Lung (tissue), 11 donors: ENCODE measurements at regions not wholly inside any gene's neighbourhood (a gene's known extent, or its start where the extent isn't known, plus 50 kb on each side); places are given as distances from the start of the nearest gene placed in this dataset.

Experiments
- ATAC-seq: fragments of 200-7000 bp; cut with Tn5 transposase; one replicate; pipeline ENCODE4 v1.9.1; 2020; ENCODE audit warnings: moderate number of reproducible peaks; ENCODE audit not compliant: insufficient read depth, low FRiP score
- DNase-seq, 3 donors: peaks; one replicate each; pipeline ENCODE4 v3.0.0-alpha.2; 2013 to 2017
- H3K27ac ChIP-seq, 2 donors: one replicate each; pipeline ENCODE4 v1.5.1; 2013; ENCODE audit warnings: mild to moderate bottlenecking in 2 of 2, moderate library complexity in 2 of 2, control low read depth in 1 of 2, inconsistent platforms in 1 of 2, low read depth in 1 of 2, low read length in 1 of 2
- H3K27me3 ChIP-seq, 3 donors: one replicate each; pipeline ENCODE4 v1.5.1; 2013; ENCODE audit warnings: low read length in 2 of 3; ENCODE audit not compliant: control insufficient read depth in 3 of 3, insufficient read depth in 3 of 3
- H3K36me3 ChIP-seq, 4 donors: one replicate each; pipeline ENCODE4 v1.5.1; 2013; ENCODE audit warnings: low read length in 4 of 4, mild to moderate bottlenecking in 1 of 4, moderate library complexity in 1 of 4; ENCODE audit not compliant: control insufficient read depth in 4 of 4, insufficient read depth in 4 of 4
- H3K4me1 ChIP-seq, 5 donors: one replicate each; pipeline ENCODE4 v1.5.1; 2013; ENCODE audit warnings: low read length in 5 of 5, mild to moderate bottlenecking in 2 of 5, moderate library complexity in 1 of 5; ENCODE audit not compliant: control insufficient read depth in 5 of 5, insufficient read depth in 5 of 5
- H3K4me3 ChIP-seq: one replicate; pipeline ENCODE4 v1.5.1; 2013; ENCODE audit warnings: mild to moderate bottlenecking, control low read depth, moderate library complexity
- H3K9ac ChIP-seq, 2 donors: one replicate each; pipeline ENCODE4 v1.5.1; 2013; ENCODE audit warnings: low read length in 2 of 2, control low read depth in 1 of 2; ENCODE audit not compliant: insufficient read depth in 1 of 2
- H3K9me3 ChIP-seq, 4 donors: one replicate each; pipeline ENCODE4 v1.5.1; 2013; ENCODE audit warnings: low read length in 3 of 4, mild to moderate bottlenecking in 1 of 4, moderate library complexity in 1 of 4; ENCODE audit not compliant: control insufficient read depth in 4 of 4, insufficient read depth in 3 of 4
- WGBS, 2 donors: extraction: QIAGEN DNeasy Blood & Tissue Kit; methylation state at CpG; one replicate each; pipeline ENCODE4 v1.1.7; 2013; 5-methylcytosine and 5-hydroxymethylcytosine counted together
- TF ChIP-seq, protein P1 (sequence below): IDR thresholded peaks from 2 replicates; pipeline ENCODE4 v1.5.1; 2012; ENCODE audit warnings: mild to moderate bottlenecking; ENCODE audit errors: control extremely low read depth, extremely low read depth
- donor health status: control.
- donor health status: control.
- donor health status: Bipolar disorder and iron deficiency.
- donor health status: healthy.
- donor health status: DM: yes; HTN: yes; CAD: no.

DNA sequence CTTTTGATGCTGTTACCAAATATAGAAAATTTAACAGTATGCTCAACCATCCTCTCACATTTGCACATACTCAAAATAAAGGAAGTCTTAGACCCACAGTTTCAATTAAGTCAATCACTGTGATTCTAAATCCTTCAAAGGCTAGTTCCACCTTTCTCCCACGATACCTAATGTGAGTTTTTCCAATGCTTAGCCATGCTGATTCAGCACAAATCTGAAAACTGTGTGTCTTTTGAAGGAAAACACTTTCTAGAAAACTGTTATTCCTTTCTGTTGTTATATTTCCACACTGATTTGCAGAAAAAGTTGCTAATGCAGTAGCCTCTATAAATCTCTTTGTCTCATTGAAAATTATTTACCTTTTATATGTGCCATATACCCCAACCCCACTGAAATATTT is 645.7 kb downstream of the PRR16 start:
- H3K27me3 ChIP-seq: no peaks in the 10 kb centered on the region
- no peak overlapping the region for H3K9ac ChIP-seq
- peaks cover 0 to 3% (median 0%) of the 10 kb centered on the region in 4 donors for H3K9me3 ChIP-seq
- 2 to 57% methylated on average over 1 of the region's 1 CpG for WGBS, 2 donors
- no peak overlapping the region for H3K27ac ChIP-seq
- no peak overlapping the region for H3K4me3 ChIP-seq
- H3K4me1 ChIP-seq: peaks cover 0 to 8% (median 0%) of the 10 kb centered on the region in 5 donors
- DNase-seq: no peak
- TF ChIP-seq, protein P1, sequence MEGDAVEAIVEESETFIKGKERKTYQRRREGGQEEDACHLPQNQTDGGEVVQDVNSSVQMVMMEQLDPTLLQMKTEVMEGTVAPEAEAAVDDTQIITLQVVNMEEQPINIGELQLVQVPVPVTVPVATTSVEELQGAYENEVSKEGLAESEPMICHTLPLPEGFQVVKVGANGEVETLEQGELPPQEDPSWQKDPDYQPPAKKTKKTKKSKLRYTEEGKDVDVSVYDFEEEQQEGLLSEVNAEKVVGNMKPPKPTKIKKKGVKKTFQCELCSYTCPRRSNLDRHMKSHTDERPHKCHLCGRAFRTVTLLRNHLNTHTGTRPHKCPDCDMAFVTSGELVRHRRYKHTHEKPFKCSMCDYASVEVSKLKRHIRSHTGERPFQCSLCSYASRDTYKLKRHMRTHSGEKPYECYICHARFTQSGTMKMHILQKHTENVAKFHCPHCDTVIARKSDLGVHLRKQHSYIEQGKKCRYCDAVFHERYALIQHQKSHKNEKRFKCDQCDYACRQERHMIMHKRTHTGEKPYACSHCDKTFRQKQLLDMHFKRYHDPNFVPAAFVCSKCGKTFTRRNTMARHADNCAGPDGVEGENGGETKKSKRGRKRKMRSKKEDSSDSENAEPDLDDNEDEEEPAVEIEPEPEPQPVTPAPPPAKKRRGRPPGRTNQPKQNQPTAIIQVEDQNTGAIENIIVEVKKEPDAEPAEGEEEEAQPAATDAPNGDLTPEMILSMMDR: no peak
- ATAC-seq: no peak
- H3K36me3 ChIP-seq: no peaks in the 10 kb centered on the region

DNA sequence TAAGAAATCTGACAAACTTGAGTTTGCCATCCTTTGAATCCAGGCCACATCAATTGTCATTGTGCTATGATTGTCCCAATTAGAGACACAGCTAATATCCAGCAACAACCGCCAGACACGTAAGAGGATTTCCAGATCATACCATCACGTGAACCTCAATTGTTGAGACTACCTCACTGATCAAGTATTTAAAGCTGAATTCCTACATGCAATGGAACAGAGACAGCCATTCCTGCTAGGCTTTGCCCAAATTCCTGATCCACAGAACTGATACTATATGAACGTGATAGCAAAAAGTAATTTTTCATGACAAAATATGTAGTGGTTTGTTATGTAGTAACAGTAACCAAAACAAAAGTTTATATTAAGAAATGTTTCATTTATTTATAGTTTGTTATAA is 657.7 kb downstream of the PRR16 start:
- no peaks in the 10 kb centered on the region for H3K36me3 ChIP-seq
- H3K9ac ChIP-seq: no peak overlapping the region
- H3K4me3 ChIP-seq: no peak overlapping the region
- DNase-seq (no peak), ATAC-seq (no peak)
- H3K27ac ChIP-seq: no peak overlapping the region
- TF ChIP-seq, protein P1: no peak
- no peaks in the 10 kb centered on the region for H3K27me3 ChIP-seq
- no peaks in the 10 kb centered on the region for H3K9me3 ChIP-seq
- H3K4me1 ChIP-seq: no peaks in the 10 kb centered on the region
- 85 to 92% methylated on average over 4 of the region's 4 CpGs for WGBS, 2 donors

DNA sequence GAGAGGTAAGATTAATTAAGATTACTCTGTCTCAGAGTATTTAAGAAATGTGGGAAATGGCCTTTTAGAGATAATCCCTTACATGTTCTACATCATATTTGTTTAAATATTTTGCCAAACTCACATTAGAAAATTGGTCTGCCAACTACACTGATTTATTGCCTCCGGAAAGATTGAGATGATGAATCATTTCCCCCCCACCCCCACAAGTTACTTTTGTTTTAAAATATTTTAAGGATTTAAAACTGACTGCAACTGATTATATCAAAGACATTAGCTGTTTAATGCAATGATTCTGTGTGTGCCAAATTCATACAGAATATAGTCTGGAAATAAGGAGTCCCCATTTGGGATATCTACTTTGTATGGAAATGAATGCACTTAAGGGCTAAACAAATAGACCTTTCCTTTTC is 674.4 kb downstream of the PRR16 start:
- H3K4me3 ChIP-seq: no peak overlapping the region
- peaks cover 0 to 3% (median 0%) of the 10 kb centered on the region in 4 donors for H3K9me3 ChIP-seq
- no peak overlapping the region for H3K9ac ChIP-seq
- H3K4me1 ChIP-seq: no peaks in the 10 kb centered on the region
- no peak overlapping the region for H3K27ac ChIP-seq
- no peaks in the 10 kb centered on the region for H3K27me3 ChIP-seq
- ATAC-seq (no peak), DNase-seq (no peak)
- no peaks in the 10 kb centered on the region for H3K36me3 ChIP-seq
- TF ChIP-seq, protein P1: no peak
- 40 to 41% methylated on average over 1 of the region's 1 CpG for WGBS, 2 donors

DNA sequence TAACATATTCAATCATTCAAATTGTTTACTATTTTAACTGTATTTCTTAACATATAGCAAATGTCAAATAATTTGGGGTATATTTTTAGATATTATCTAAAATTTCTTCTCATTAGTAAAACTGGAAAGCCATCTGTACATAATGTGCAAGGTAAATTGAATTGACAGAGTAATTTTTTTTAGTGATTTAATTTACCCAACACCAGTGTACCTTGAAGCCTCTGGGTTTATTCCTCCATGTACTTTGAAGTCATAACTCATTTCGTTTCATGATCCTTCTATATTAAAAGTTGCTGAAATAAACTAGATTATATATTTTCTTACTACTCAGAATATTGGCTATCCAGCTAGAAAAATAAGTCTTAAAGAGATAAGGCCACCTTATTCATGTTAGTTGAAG is 674.9 kb downstream of the PRR16 start:
- Histone ChIP-seq H3K27ac (no peak overlapping the region), H3K4me1 (no peaks in the 10 kb centered on the region), H3K9ac (no peak overlapping the region), H3K27me3 (no peaks in the 10 kb centered on the region), H3K4me3 (no peak overlapping the region), H3K36me3 (no peaks in the 10 kb centered on the region), H3K9me3 (peaks cover 0 to 3% (median 0%) of the 10 kb centered on the region in 4 donors)
- ATAC-seq (no peak), DNase-seq (no peak)
- 62 to 74% methylated on average over 1 of the region's 1 CpG for WGBS, 2 donors
- TF ChIP-seq, protein P1: no peak
